ENCODE measurements at regions not wholly inside any gene's neighbourhood (a gene's known extent, or its start where the extent isn't known, plus 50 kb on each side); places are given as distances from the start of the nearest gene placed in this dataset.

GRCh38 chr13:63307228-63307627, 1891.6 kb upstream of the PCDH20 start:
- Histone ChIP-seq H3K36me3 (no peaks in the 10 kb centered on the region), H3K4me1 (no peaks in the 10 kb centered on the region), H3K4me3 (no peak overlapping the region), H3K27ac (no peak overlapping the region), H3K27me3 (no peaks in the 10 kb centered on the region), H3K9me3 (peaks cover 0 to 4% (median 0%) of the 10 kb centered on the region in 4 donors)
- no peak for TF ChIP-seq CTCF (IDR thresholded peaks at IDR 0.05)
- no peak for DNase-seq (ENCODE audit: low spot score in 2 of 2)
- WGBS, 2 donors, result 46 to 60% methylated on average over 3 of the region's 3 CpGs

GRCh38 chr13:63305641-63306133, 1890.0 kb upstream of the PCDH20 start:
- Histone ChIP-seq H3K9me3 (peaks cover 0 to 4% (median 0%) of the 10 kb centered on the region in 4 donors), H3K27me3 (no peaks in the 10 kb centered on the region), H3K4me1 (no peaks in the 10 kb centered on the region), H3K27ac (no peak overlapping the region), H3K36me3 (no peaks in the 10 kb centered on the region), H3K4me3 (no peak overlapping the region)
- WGBS, 2 donors, result 96 to 99% methylated on average over 24 to 31 of the region's 40 CpGs
- no peak for DNase-seq (ENCODE audit: low spot score in 2 of 2)
- TF ChIP-seq EP300 (IDR thresholded peaks at IDR 0.05), result no peak
- no peak for TF ChIP-seq CTCF (IDR thresholded peaks at IDR 0.05)
- TF ChIP-seq POLR2A (IDR thresholded peaks at IDR 0.05), result no peak

- no peak for TF ChIP-seq CTCF (IDR thresholded peaks at IDR 0.05)
- no peak for TF ChIP-seq EP300 (IDR thresholded peaks at IDR 0.05)
- no peak for TF ChIP-seq POLR2A (IDR thresholded peaks at IDR 0.05)
- no peaks in the 10 kb centered on the region for H3K4me1 ChIP-seq
- H3K9me3 ChIP-seq, result peaks cover 0 to 4% (median 0%) of the 10 kb centered on the region in 4 donors
- H3K27ac ChIP-seq, result no peak overlapping the region
- DNase-seq (ENCODE audit: low spot score in 2 of 2), result no peak
- 96 to 97% methylated on average over 4 of the region's 4 CpGs for WGBS, 2 donors
- no peaks in the 10 kb centered on the region for H3K27me3 ChIP-seq
- H3K36me3 ChIP-seq, result no peaks in the 10 kb centered on the region
- H3K4me3 ChIP-seq, result no peak overlapping the region
Measured at GRCh38 chr13:63304497-63304896, 1888.8 kb upstream of the PCDH20 start.

GRCh38 chr13:63299866-63300394, 1884.3 kb upstream of the PCDH20 start:
- H3K4me1 ChIP-seq, result no peaks in the 10 kb centered on the region
- DNase-seq (ENCODE audit: low spot score in 2 of 2), result no peak
- no peak overlapping the region for H3K4me3 ChIP-seq
- H3K9me3 ChIP-seq, result no peaks in the 10 kb centered on the region
- H3K27ac ChIP-seq, result no peak overlapping the region
- no peaks in the 10 kb centered on the region for H3K36me3 ChIP-seq
- no peaks in the 10 kb centered on the region for H3K27me3 ChIP-seq
- no peak for TF ChIP-seq POLR2A (IDR thresholded peaks at IDR 0.05)
- no peak for TF ChIP-seq CTCF (IDR thresholded peaks at IDR 0.05)
- TF ChIP-seq EP300 (IDR thresholded peaks at IDR 0.05), result no peak
- WGBS, 2 donors, result 54 to 59% methylated on average over 3 of the region's 3 CpGs

GRCh38 chr13:63297163-63297562, 1881.5 kb upstream of the PCDH20 start:
- TF ChIP-seq CTCF (IDR thresholded peaks at IDR 0.05) (no peak), POLR2A (IDR thresholded peaks at IDR 0.05) (no peak), EP300 (IDR thresholded peaks at IDR 0.05) (no peak)
- no peak overlapping the region for H3K4me3 ChIP-seq
- no peaks in the 10 kb centered on the region for H3K27me3 ChIP-seq
- 82 to 85% methylated on average over 2 of the region's 2 CpGs for WGBS, 2 donors
- DNase-seq (ENCODE audit: low spot score in 2 of 2), result no peak
- H3K9me3 ChIP-seq, result no peaks in the 10 kb centered on the region
- H3K36me3 ChIP-seq, result no peaks in the 10 kb centered on the region
- no peaks in the 10 kb centered on the region for H3K4me1 ChIP-seq
- H3K27ac ChIP-seq, result no peak overlapping the region
